HG03520 (cell line): ENCODE measurements at regions not wholly inside any gene's neighbourhood (a gene's known extent, or its start where the extent isn't known, plus 50 kb on each side); places are given as distances from the start of the nearest gene placed in this dataset.
A peak's percentile ranks its signal among the peaks of the same experiment; 100 is the strongest.
"Not testable (repeated sequence)": the region's sequence is repeated elsewhere in the genome, so short reads cannot be mapped to it uniquely, and the experiment has no call there.

Experiments
- ATAC-seq: cut with Tn5 transposase; IDR thresholded peaks from one replicate; pipeline ENCODE4 v1.9.1; 2021; ENCODE audit warnings: mild to moderate bottlenecking, moderate library complexity; ENCODE audit not compliant: unreplicated experiment

DNA sequence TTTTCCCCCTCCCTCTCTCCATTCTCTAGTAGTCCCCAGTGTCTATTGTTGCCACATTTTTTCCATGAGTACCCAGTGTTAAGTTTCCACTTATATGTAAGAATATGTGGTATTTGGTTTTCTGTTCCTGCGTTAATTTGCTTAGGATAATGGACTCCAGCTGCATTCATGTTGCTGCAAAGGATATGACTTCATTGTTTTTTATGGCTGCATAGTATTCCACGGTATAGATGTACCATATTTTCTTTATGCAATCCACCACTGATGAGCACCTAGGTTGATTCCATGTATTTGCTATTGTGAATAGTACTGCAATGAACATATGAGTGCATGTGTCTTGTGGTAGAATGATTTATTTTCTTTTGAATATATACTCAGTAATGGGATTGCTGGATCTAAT lies 77.4 kb upstream of the MEGF10 start:
- no peak for ATAC-seq

DNA sequence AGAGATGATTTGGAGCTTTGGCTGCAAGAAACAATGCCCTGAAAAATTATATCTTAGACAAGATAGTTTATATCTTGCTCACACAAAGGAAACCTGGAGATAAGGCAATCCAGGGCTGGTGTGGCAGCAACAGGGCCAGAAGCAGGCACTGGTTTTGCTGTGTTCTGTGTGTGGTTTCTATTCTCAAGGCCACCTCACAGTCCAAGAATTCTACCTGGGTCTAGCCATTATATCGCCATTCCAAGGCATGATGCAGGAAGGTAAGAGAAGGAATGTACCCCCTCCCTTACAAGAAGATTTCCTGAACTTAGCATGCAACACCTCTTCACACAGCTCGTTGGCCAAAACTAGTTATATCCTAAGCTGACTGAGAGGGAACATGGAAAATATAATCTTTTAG lies 74.5 kb upstream of the MEGF10 start:
- ATAC-seq, result no peak

DNA sequence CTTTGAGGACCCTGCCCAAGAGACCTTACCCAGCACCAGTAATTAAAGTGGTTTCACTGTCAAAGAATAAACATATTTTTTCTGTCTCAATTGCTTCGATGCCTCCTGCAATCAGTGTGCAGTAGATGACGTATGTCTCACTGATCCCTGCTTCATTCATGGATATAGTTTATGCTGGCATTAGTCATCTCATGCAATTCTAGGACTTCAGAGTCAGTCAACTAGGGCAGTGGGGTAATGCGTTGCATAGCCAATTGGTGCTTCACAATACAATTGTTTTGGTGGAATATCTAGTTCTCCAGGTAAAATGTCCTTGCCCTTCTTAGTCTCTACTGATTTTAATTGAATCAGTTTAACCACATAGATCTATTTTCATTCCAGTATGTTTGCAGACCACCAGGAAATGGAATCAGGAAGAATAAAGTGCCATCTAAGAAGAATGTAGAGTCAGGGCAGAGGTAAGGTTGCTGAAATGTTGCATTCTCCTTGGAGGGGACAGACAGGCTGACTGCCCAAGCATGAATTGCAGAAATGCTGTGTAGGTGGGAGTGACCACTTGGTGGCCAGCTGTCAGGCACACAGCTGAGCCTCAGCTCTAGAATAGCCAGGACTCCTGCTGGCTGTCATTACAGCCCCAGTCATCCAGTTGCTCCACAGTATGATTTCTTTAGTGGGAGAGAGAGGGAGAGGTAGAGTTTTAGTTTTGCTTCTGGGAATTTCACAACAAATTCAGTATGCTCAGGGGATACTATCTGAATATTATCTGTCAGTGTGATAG lies 73.5 kb upstream of the MEGF10 start:
- ATAC-seq, result no peak

DNA sequence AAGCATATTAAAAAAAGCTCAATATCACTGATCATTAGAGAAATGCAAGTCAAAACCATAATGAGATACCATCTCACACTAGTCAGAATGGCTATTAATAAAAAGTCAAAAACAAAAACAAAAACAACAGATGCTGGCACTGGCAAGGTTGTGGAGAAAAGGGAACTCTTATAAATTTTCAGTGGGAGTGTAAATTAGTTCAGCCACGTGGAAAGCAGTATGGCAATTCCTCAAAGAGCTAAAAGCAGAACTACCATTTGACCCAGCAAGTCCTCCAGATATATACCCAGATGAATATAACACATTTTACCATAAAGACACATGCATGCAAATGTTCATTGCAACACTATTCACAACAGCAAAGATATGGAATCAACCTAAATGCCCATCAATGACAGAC lies 68.7 kb upstream of the MEGF10 start:
- ATAC-seq, result not testable (repeated sequence)

DNA sequence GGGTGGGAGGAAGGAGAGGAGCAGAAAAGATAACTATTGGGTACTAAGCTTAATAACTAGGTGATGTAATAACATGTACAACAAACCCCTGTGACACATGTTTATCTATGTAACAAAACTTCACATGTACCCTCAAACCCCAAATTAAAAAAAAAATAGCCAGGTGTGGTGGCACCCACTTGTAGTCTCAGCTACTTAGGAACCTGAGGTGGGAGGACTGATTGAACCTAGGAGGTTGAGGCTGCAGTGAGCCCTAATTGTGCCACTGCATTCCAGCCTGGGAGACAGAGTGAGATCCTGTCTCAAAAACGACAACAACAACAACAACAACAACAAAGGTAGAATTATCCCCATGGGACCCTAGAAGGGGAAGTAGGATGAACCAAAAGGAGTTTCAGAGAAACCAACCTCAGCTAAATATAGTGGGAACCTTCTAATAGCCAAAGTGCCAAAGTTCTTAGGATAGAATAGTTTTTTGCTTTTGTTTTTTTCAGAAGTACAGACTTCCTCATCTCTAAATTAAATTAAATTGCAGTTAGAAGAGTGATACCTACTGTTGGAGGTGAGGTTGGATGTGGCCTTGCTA lies 67.9 kb upstream of the MEGF10 start:
- not testable (repeated sequence) for ATAC-seq

DNA sequence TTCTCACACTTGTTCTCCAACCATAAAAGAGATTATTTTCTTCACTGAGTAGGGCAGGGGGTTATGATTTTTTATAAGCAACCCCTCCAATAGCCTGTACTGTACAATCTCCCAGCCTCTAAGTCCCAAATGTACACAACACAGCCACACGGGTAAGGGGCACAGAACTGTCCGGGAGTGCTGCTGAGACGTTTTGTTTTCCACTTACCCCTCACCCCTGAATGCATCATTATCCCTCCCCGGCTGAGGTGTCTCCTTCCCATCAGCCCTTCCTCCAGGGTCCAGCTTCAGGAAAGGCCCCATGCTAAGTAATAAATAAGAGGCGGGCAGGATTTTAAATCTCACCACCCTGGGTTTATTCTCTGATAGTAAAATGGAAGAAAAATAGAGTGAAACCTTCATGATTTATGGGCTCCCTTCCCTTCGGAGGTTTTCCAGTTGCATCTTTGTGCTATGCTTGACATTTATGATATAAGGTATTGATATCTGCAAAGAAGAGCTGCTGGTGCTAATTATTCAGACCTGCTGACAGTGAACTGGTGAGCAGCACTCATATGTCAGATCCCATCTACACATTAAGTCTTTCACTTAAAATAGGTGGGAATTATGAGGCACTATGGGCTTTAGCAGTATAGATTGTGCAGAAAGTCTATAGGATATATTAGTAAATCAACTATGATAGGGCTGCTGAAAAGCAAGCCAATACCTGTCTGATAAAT lies 67.2 kb upstream of the MEGF10 start:
- no peak for ATAC-seq

DNA sequence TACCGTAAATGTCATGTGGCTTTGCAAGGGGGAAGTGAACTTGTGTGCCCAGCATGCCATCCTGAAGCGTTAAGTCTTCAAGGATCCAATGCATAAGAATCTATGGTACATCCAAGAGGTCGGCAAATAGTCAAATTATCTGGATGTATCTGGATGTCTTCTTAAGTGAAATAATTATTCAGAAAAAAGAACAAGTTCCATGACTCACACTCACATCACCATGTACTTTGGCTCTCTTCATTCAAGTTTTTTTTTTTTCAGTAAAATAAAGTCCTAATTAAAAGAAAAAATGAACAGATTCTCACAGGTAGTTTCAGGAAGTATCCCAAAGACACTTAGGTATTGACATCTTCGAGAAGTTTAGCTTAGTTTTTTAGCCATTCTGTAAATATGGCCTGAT lies 62.7 kb upstream of the MEGF10 start:
- no peak for ATAC-seq

DNA sequence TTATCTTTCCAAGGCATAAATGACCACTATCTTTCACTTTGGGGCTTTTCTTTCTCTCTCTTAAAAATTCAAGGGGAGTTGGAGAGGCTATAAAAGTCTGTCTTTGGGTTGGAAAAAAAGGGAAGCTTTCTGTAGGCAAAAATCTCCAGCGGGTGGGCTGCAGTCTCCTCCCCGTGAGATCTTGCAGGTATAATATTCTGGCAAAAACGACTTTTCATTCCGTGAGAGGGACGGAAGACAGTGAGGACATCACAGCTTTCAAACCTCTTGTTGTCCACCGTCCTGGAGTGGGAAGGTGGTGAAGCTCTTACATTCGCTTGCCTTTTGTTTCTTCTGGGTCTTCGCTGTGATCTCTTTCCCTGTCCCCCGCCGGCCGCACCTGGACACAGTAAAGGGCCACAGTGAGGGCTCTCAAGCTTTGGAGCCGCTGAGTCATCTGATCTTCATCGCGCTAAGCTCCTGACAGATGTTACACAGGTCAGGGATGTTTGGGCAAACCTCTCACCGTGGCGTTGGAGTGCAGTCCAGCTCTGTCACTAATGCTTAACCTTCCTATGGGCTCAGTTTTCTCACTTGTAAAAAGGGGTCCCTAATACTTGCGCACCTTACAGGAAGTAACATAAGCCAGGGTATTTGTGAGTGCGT lies 61.9 kb upstream of the MEGF10 start:
- ATAC-seq, result no peak

DNA sequence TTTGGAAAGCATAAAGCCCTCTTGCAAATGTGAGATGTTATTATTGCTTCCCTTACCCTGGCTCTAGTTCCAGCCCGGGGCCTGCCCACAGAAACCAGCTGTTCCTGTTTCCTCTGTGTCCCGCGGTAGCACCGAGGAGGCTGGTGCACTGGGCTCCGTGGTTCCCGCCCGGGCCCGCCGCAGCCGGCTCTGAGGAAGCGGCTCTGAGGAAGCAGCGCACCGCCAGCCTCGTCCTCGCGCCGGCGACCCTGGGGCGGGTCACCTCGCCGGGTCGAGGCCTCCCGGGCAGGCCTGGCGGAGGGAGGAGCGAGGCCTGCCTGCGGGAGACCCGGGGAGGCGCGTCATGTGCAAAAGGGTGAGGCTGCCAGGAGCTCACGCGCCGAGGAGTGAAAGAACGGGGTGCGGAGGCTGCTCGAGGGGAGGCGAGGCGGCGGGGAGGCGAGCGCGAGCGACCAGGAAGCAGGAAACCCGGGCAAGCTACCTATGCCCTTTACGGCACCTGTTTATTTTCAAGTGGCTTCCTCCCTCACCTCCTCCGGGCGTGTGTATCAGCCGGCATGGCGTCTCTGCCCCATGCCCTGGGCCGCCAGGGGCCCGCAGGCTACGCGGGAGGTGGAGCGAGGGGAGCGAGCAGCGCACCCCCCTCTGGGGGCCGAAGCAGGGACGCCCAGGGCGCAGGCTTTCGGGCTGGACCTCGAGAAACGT lies 61.3 kb upstream of the MEGF10 start:
- ATAC-seq, result peak; percentile 62

GRCh38 chr5:127231118-127231517 lies 59.5 kb upstream of the MEGF10 start:
- ATAC-seq, result no peak

- no peak for ATAC-seq
These were observed 57.0 kb upstream of the MEGF10 start for GRCh38 chr5:127233590-127233989.

- ATAC-seq, result no peak
These were observed 55.5 kb upstream of the MEGF10 start for GRCh38 chr5:127235136-127235535.

- ATAC-seq, result no peak
These were observed 54.3 kb upstream of the MEGF10 start for GRCh38 chr5:127236254-127236653.
